DMS153 treated with DMSO at 0.1 percent for 48 hours (cell line): ENCODE measurements at regions not wholly inside any gene's neighbourhood (a gene's known extent, or its start where the extent isn't known, plus 50 kb on each side); places are given as distances from the start of the nearest gene placed in this dataset.
A peak's percentile ranks its signal among the peaks of the same experiment; 100 is the strongest.

Experiments
- DNase-seq: peaks from one replicate; lab custom pipeline; 2025; ENCODE audit not compliant: unreplicated experiment; lab: John Stamatoyannopoulos, UW

- DNase-seq, result no peak
These were observed 88.5 kb upstream of the COL5A2 start for GRCh38 chr2:189267925-189268579.

GRCh38 chr2:189268763-189269162 lies 89.2 kb upstream of the COL5A2 start:
- no peak for DNase-seq

- no peak for DNase-seq
These were observed 94.2 kb upstream of the COL5A2 start for GRCh38 chr2:189273734-189274133.

- DNase-seq, result no peak
These were observed 94.8 kb upstream of the COL5A2 start for GRCh38 chr2:189274361-189274760.

- DNase-seq, result no peak
These were observed 96.7 kb upstream of the COL5A2 start for GRCh38 chr2:189276277-189276676.

GRCh38 chr2:189281201-189281600 lies 101.6 kb upstream of the COL5A2 start:
- DNase-seq, result no peak

- no peak for DNase-seq
These were observed 105.8 kb upstream of the COL5A2 start for GRCh38 chr2:189285349-189285748.

- DNase-seq, result no peak
These were observed 106.5 kb upstream of the COL5A2 start for GRCh38 chr2:189285962-189286645.

GRCh38 chr2:189287363-189287762 lies 107.8 kb upstream of the COL5A2 start:
- DNase-seq, result no peak

GRCh38 chr2:189287982-189288521 lies 108.5 kb upstream of the COL5A2 start:
- peak; percentile 29 for DNase-seq

GRCh38 chr2:189291460-189291859 lies 111.9 kb upstream of the COL5A2 start:
- no peak for DNase-seq

- no peak for DNase-seq
These were observed 113.6 kb upstream of the COL5A2 start for GRCh38 chr2:189293164-189293563.

- DNase-seq, result no peak
These were observed 117.9 kb upstream of the COL5A2 start for GRCh38 chr2:189297446-189297845.

GRCh38 chr2:189298038-189298437 lies 118.5 kb upstream of the COL5A2 start:
- no peak for DNase-seq

GRCh38 chr2:189298481-189298880 lies 118.9 kb upstream of the COL5A2 start:
- DNase-seq, result no peak

- DNase-seq, result no peak
These were observed 120.4 kb upstream of the COL5A2 start for GRCh38 chr2:189299974-189300373.

- DNase-seq, result no peak
These were observed 121.4 kb upstream of the COL5A2 start for GRCh38 chr2:189300916-189301315.

GRCh38 chr2:189302274-189302948 lies 122.8 kb upstream of the COL5A2 start:
- no peak for DNase-seq

GRCh38 chr2:189304360-189304759 lies 124.8 kb upstream of the COL5A2 start:
- no peak for DNase-seq

- DNase-seq, result no peak
These were observed 125.9 kb upstream of the COL5A2 start for GRCh38 chr2:189305291-189305943.

- no peak for DNase-seq
These were observed 127.0 kb upstream of the COL5A2 start for GRCh38 chr2:189306525-189306924.
